ENCODE measurements at regions not wholly inside any gene's neighbourhood (a gene's known extent, or its start where the extent isn't known, plus 50 kb on each side); places are given as distances from the start of the nearest gene placed in this dataset.
"Not testable (repeated sequence)": the region's sequence is repeated elsewhere in the genome, so short reads cannot be mapped to it uniquely, and the experiment has no call there.

DNA sequence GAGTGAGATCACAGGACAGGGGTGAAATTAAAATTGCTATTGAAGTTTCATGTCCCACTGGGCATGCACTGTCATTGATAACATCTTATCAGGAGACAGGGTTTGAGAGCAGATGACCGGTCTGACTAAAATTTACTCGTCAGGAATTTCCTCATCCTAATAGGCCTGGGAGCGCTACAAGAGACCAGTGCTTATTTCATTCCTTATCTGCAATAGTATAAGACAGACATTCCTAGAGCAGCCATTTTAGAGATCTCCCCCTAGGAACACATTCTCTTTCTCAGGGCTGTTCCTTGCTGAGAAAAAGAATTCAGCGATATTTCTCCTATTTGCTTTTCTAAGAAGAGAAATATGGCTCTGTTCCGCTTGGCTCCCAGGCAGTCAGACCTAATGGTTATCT lies 181.4 kb upstream of the ETV3 start:
- DNase-seq: no peak

DNA sequence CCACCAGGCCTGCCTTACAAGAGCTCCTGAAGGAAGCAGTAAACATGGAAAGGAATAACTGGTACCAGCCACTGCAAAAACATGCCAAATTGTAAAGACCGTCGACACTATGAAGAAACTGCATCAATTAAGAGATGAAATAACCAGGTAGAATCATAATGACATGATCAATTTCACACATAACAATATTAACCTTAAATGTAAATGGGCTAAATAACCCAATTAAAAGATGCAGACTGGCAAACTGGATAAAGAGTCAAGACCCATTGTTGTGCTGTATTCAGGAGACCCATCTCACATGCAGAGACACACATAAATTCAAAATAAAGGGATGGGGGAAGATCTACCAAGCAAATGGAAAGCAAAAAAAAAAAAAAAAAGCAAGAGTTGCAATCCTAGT lies 179.0 kb upstream of the ETV3 start:
- DNase-seq: not testable (repeated sequence)

DNA sequence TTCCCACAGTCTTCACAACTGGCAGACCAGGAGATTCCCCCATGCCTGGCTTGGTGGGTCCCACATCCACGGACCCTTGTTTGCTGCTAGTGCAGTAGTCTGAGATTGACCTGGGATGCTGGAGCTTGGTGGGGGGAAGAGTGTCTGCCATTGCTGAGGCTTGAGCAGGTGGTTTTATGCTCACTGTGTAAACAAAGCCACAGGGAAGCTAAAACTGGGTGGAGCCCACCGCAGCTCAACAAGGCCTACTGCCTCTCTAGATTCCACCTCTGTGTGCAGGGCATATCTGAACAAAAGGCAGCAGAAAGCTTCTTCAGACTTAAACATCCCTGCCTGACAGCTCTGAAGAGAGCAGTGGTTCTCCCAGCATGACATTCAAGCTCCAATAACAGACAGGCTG lies 177.3 kb upstream of the ETV3 start:
- no peak for DNase-seq

DNA sequence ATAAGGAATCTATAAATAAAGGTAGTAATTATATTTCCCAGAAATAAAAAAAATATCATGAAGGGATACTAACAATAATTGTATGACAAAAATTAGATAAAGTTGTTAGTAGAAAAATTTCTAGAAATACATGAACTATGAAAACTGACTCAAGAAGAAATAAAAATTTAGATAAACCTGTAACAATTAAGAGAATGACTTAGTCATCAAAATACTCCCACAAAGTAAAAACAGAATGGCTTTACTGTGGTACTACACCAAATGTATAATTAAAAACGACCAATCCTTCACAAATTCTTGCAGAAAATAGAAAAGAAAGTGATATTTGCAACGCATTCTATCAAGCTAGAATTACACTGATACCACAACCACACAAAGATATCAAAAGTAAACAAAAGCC lies 176.2 kb upstream of the ETV3 start:
- no peak for DNase-seq

DNA sequence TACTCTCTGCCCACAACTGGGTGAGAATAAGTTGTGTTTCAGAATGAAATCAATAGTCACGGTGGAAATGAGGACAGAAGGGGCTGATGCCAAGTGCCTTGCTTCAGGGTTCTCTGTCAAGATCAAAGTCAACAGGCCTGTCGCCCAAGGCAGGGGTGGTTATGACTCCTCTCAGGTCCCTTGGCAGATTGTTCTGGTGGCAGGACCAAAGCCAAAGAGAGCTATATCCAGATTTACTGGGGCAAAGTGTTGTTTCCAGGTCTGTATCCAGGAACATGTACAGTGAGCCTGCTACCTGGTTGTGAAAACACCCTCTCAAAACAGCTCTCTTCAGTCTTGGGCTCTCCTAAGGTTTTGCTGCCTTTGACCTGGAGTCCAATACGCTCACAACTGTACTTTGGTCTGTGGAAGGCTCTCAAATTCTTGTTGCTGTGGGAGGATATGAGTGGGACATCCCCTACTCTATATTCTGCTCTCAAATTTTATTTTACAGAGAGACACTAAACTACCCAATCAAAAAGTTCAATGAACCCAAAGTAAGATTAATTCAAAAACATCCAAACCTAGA lies 175.1 kb upstream of the ETV3 start:
- DNase-seq: no peak

DNA sequence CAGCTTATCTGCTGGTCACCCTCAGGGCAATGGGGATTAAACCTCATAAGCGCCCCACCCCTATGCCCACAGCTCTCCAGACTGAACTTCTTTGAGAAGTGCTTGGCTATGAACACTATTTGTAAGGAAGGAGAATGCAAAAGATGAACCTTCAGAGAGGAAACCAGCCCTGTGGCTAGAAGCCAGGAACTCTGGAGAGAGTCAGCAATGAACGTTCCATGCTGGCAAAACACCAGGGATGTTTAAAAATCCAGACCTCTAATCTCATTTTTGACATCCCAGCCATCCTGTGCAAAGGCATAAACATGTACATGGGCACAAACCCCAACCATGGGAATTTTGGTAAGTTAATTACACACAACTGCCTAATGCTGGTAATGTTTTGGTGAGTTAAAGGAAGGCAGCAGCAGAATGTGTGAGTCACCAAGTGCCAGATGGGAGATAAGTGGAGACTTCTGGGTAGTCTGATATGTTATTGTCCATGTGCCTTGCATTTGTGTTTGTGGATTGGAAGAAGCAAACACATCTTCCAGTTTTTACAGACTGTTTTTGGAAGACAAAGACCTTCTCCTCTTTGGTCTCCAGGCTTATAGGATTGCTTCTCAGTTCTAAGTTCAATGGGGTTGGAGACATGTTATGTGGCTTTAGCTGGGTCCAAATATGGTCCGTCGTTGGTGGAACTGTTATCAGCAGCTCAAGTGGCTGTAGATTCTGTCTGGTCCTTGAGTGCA lies 174.1 kb upstream of the ETV3 start:
- no peak for DNase-seq

DNA sequence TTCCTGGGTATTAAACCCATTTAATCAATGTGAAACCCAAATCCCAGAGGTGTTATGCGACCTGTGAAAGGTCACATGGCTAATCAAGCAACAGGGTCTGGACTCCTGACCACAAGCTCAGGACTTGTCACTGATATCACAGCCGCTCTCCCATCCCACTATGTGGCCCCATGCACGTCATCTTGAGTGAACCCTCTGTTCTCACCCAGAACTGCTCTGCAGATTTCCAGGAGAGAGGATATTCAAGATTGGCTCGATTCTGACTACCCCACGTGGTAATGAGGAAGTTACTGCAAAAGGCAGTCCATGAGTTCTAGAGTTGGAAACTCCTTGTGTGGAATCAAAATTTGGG lies 173.5 kb upstream of the ETV3 start:
- DNase-seq: no peak

DNA sequence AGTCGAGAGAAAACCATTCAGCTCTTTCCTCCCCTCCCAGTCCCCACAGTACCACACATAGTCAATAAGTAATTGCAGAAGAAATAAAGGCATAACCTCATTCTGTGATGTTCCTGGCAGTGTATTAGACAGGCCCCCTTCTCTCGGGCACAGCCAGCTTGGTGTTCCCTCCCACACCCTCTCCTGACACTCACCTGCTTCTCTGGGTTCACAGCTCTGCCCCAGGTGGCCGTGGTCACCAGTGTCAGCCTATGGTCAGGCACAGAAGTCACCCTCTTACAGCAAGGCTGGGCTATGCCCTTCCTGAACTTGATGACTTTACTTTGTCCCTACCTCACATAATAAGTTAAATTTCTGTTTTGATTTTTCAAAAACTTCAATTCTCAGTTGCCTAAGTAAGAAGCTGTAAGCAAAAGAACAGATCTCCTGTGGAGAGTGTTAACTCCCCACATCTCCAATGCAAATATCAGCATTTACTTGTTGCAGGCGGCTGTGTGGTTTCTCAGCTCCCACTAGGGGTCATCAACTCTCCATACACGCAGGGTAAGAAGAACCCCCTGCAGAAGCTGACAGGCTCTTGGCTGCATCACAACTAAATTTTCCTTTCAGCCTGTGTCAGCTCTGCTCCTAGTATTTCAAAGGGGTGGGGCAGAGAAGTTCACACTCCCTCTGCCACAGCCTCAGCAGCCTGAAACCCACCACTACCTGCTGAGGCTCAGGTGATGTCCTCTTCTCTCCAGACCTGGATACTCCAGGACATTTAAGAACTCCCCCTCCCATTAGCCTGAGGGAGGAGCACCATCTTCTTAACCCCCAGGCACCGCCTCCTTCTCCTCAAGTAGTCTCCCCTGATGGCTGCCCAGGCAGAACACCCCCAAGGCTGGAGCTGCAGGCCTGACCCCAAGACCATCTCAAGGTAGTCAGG lies 172.9 kb upstream of the ETV3 start:
- DNase-seq: peak; percentile 14 to 61

DNA sequence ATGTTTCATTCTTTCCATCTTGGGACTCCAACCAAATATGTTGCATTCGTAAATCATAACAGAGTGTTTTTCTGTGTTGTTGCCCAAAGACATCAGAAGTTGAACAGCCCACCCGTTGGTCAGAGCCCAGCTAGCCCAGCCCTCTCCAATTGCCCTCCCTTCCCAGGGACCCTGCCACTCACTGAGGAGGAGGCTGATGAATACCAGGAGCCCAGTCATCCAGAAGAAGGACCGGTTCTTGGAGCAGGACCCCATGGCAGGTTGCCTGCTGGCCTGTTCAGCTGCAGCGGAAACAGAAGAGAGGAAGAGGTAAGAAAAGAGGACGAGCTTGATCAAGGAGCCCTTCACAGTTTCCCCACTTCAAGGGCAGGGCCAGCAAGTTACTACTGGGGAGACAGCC lies 172.2 kb upstream of the ETV3 start:
- DNase-seq: no peak

DNA sequence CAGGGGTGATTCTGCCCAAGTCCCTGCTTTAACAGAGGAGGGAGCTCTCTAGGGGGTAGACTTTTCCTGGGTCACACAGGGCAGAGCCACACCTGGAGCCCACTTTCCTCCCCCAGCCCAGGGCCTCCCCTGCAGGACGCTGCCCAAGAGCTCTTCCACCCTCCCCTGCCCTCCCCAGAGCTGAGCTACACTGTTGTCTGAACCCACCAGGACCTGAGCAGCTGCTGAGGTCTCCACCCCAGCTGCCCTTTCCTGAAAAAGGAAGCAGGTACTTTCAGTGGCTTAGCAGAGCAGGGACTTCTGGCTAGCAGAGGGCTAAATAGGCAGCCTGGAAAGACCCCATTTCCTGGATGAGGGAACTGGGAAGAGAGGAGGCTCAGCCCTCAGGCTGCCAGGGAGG lies 169.3 kb upstream of the ETV3 start:
- no peak for DNase-seq

DNA sequence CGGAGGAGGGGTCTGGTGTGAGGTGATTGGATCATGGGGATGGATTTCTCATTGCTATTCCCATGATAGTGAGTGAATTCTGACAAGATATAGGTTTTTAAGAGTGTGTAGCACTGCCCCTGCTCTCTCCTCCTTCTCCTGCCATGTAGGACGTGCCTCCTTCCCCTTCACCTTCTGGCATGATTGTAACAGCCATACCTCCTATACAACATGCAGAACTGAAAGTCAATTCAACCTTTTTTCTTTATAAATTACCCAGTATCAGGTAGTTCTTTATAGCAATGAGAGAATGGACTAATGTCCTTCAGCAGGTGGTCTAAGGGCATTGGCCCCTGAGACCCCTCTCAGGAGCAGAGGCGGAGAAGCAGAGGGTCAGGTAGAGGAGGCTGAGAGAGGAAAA lies 168.7 kb upstream of the ETV3 start:
- DNase-seq: no peak

DNA sequence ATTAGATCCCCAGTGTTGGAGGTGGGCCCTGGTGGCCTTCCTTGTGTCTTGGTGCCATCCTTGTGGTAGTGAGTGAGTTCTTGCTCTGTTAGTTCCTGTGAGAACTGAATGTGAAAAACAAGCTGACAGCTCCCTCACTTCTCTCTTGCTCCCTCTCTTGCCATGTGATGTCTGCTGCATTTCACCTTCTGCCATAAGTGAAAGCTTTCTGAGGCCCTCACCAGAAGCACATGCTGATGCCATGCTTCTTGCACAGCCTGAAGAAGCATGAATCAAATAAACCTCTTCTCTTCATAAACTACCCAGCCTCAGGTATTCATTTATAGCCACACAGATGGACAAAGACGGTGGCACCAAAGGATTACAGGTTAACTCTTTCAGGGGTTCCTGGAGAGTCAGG lies 166.1 kb upstream of the ETV3 start:
- DNase-seq: no peak

DNA sequence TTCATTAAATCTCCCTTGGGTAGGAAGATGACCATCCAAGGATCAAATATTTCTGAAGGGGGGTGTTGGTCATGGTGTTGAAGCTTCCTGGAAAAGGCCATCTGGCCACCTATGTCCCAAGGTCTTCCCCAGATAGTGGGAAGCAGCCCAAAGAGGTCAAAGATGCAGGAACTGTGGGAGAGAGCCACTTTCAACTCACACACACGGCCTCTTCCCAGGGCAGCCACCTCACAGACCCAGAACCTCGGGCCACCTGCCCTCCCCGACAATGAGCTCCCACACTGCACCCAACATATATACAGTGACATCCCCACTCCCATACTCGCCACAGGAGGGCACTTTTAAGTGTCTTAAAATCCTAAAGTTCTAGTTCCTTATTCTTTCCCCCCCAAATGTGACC lies 164.5 kb upstream of the ETV3 start:
- DNase-seq: no peak

DNA sequence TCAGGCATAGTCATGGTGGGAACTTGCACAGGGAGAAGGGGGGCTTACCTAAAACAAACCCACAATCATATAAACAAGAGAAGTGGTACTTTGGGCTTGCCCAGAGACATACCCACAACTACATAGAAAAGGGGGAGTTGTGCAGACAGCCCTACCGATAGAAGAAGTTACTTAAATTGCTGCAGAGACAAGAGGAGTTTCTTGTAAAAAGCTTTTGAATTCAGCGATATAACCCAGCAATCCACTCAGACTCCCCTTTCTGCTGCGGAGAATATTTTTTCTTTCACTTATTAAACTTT lies 164.0 kb upstream of the ETV3 start:
- DNase-seq: no peak

DNA sequence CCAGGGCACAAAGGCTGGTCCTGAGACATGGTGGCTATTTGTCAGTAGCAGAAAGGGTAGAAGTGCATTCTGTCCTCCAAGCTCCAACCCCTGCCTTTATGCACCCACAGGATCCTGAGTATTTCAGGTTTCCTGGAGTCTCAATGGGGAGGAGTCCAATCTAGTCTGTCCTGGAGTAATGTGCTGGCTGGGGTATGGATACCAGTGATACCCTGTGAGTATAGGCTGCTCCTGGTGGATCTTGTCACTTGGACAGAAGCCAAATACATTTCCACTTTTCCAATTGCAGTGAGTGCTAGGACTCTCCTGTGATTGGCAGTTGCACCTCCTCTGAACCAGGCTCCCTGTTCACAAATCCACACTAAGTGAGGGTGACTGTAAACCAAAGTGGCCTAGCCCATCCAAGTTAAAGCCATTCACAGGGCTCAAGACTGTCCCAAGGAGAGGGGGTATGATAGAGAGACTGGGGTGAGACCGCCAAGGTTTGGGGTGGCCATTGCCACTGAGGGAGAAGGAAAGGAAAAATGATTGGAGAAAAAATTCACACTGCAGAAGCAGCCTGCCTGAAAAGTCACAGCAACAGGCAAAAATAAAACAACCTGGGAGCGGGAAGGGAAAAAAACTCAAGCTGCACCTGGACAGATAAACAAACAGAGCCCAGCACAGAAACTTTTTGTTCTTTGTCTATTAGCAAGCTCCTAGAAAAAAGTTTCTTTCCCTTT lies 163.4 kb upstream of the ETV3 start:
- no peak for DNase-seq

DNA sequence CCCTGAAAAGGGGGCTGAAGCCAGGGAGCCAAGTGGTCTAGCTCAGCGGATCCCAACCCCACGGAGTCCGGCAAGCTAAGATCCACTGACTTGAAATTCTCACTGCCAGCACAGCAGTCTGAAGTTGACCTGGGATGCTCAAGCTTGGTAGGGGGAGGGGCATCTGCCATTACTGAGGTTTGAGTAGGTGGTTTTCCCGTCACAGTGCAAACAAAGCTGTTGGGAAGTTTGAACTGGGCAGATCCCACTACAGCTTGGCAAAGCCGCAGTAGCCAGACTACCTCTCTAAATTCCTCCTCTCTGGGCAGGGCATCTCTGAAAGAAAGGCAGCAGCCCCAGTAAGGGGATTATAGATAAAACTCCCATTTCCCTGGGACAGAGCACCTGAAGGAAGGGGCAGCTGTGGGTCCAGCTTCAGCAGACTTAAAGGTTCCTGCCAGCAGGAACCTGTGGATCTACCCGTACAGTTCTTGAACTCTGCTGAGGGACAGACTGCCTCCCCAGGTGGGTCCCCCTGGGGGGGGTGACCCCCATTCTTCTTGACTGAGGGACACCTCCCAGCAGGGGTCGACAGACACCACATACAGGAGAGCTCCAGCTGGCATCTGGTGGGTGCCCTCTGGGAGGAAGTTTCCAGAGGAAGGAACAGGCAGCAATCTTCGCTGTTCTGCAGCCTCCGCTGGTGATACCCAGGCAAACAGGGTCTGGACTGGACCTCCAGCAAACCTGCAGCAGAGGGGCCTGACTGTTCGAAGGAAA lies 156.4 kb upstream of the ETV3 start:
- not testable (repeated sequence) for DNase-seq

DNA sequence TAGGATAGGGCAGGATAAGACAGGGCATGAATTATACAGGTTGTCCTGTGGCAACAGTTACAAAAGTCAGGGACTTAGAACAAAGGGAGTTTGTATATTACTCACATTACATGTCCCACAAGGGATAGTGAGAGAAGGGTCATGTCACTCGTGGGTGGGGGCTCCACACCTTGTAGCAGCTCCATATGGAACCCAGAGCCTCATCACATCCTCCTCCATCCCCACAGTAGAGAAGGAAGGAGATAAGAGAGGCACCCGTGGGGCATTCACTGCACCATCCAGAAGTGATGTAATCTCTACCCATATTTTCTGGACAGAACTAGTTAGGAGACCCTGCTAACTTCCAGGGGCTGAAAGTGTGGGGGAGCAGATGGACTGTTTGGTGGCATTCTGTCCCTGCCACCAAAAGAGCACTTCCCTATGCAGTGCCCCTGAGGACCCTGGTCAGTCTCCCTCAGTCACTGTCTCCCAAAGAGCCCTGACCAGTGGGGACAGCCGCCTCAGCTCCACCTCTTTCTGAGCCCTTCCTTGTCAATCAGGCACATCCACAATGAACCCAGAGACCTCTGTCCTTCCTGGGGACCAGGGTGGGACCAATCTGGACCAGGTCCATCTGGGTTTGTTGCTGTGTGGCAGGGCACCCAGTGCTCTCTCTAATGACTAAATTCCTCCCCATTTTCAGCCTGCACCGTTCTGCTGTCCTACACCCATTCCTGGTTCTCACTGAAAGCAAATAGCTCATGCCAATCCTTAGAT lies 154.8 kb upstream of the ETV3 start:
- no peak for DNase-seq

DNA sequence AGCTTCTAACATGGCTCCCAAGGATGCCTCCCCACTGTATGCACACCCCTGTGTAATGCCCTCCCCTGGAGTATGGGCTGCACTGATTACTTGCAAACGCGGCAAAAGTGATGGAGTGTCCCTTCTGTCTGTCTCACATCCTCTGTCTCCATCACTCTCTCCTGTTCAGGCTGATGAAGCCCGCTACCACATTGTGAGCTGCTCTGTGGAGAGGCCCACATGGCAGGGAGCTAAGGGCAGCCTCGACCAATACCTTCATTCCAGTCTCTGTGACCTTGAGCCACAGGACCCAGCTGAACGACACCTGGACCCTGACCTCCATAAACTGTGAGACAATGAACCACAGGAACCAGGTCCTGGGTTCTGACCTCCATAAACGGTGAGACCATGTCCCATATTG lies 154.1 kb upstream of the ETV3 start:
- no peak for DNase-seq

DNA sequence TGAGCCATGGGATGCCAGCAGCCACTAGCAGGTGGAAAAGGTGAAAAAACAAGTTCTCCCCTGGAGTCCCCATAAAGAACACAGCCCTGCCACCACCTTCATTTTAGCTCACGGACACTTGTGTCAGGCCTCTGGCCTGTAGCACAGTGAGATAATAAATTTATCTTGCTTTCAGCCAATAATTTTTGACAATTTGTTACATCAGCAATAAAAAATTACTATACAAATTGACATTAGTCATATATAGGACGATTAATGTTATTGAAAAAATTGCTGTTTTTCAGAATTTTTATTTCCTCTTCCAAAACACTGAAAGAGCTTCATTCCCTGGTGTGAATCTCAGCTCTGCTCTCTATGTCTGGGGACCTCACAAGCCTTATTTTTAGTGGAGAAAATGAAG lies 152.9 kb upstream of the ETV3 start:
- no peak for DNase-seq

DNA sequence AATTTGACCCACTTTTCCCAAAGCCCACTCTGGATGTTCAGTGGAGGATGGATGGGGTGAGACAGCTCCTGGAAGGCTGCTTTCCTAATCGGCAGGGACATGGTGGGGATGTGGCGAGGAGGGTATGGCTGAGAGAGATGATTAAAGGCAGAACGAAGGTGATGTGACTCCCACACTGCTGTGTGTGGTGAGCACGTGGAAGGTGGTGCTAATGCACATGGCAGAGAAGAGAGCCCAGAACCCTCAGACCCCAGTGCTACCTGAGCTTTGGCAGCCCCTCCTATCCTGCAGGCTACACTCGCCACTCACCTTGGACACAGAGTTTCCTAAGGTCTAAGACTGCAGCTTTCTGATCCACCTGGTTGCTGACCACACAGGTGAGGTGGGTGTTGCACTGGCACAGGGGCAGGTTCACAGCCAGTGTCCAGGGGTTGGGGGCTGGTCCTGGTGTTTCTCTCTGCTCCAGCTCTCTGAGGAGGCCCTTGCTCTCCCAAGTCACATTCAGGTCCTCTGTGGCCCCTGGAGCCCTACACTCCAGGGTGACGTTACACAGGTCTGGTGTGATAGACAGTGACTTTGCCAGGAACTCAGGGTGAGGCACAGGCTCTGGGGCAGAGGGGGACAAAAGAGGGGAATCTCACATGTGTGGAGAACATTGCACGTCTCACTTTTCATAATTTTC lies 151.4 kb upstream of the ETV3 start:
- no peak for DNase-seq

DNA sequence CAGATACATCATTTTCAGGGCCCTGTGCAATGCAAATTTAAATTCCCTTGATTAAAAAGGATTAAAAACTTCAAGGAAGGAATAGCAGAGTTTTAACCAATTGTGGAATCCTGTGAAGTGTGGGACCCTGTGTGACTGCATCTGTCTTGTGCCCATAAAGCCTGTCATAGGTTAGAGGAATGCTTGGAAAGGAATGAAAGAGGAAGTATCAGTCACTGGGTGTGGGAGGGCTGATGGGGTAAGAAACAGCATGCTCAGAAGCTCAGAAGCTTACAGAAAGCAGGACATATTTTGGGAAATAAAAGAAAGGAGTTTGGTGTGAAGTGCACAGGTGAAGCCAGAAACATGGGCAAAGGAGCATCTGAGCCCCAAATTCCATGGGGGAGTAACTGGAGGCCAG lies 150.8 kb upstream of the ETV3 start:
- no peak for DNase-seq

DNA sequence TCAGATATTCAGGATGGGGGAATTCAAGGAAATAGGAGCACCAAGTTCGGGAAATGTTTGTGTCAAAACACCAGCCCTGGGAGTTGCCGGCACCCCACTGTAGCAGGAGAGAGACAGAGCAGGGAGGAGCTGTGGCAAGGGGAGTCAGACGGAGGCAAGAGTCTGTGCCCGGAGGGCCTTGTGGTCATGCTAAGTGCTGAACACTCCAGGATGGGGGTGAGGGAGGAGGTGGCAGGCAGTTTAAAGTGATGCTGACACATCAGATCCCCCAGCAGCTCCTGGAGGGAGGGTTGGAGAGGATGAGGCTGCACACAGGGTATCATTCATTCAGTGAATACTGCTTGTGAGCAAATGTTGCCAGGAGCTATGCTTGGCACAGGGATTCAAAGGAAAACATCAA lies 150.3 kb upstream of the ETV3 start:
- no peak for DNase-seq
